ENCODE measurements at regions not wholly inside any gene's neighbourhood (a gene's known extent, or its start where the extent isn't known, plus 50 kb on each side); places are given as distances from the start of the nearest gene placed in this dataset.

- Histone ChIP-seq H3K36me3 (ENCODE audit: insufficient read depth) (no peaks in the 10 kb centered on the region), H3K9me2 (ENCODE audit: insufficient read depth) (no peaks in the 10 kb centered on the region), H3K4me1 (ENCODE audit: insufficient read depth) (0 out of 2 replicates have a peak, but pooled peaks cover 4% of the 10 kb centered on the region), H4K20me1 (replicated peaks; ENCODE audit: insufficient read depth) (no peaks in the 10 kb centered on the region), H3K4me2 (no peak overlapping the region), H2AFZ (no peak overlapping the region), H3K27ac (ENCODE audit: low read depth) (no peak overlapping the region), H3K4me3 (no peak overlapping the region), H3K79me2 (replicated peaks; ENCODE audit: insufficient read depth) (no peaks in the 10 kb centered on the region), H3F3A (replicated peaks; ENCODE audit: low read depth) (no peaks in the 10 kb centered on the region), H3K27me3 (ENCODE audit: insufficient read depth) (no peaks in the 10 kb centered on the region)
- TF ChIP-seq ZNF331 (CRISPR knock-in tag; IDR thresholded peaks at IDR 0.05; ENCODE audit: low read depth) (no peak), REST (IDR thresholded peaks at IDR 0.05; ENCODE audit: unreplicated experiment) (no peak), ZNF114 (CRISPR knock-in tag; IDR thresholded peaks at IDR 0.05) (no peak), CREB1 (CRISPR knock-in tag; IDR thresholded peaks at IDR 0.05; ENCODE audit: low read depth) (no peak), STAT1 (IDR thresholded peaks at IDR 0.05; ENCODE audit: unreplicated experiment) (no peak), EZH2phosphoT487 (IDR thresholded peaks at IDR 0.05; ENCODE audit: unreplicated experiment) (no peak), ETS1 (IDR thresholded peaks at IDR 0.05) (no peak), EZH2 (IDR thresholded peaks at IDR 0.05; ENCODE audit: low read depth, unreplicated experiment) (no peak), NANOG (IDR thresholded peaks at IDR 0.05; ENCODE audit: borderline replicate concordance) (no peak), POLR2AphosphoS5 (IDR thresholded peaks at IDR 0.05; ENCODE audit: low read depth) (no peak), JUNB (IDR thresholded peaks at IDR 0.05; ENCODE audit: unreplicated experiment) (no peak)
- TF ChIP-seq, protein P1, sequence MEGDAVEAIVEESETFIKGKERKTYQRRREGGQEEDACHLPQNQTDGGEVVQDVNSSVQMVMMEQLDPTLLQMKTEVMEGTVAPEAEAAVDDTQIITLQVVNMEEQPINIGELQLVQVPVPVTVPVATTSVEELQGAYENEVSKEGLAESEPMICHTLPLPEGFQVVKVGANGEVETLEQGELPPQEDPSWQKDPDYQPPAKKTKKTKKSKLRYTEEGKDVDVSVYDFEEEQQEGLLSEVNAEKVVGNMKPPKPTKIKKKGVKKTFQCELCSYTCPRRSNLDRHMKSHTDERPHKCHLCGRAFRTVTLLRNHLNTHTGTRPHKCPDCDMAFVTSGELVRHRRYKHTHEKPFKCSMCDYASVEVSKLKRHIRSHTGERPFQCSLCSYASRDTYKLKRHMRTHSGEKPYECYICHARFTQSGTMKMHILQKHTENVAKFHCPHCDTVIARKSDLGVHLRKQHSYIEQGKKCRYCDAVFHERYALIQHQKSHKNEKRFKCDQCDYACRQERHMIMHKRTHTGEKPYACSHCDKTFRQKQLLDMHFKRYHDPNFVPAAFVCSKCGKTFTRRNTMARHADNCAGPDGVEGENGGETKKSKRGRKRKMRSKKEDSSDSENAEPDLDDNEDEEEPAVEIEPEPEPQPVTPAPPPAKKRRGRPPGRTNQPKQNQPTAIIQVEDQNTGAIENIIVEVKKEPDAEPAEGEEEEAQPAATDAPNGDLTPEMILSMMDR (conservative IDR thresholded peaks at IDR 0.05; ENCODE audit: low read depth in 2 of 2), result no peak
- TF ChIP-seq, protein P2, sequence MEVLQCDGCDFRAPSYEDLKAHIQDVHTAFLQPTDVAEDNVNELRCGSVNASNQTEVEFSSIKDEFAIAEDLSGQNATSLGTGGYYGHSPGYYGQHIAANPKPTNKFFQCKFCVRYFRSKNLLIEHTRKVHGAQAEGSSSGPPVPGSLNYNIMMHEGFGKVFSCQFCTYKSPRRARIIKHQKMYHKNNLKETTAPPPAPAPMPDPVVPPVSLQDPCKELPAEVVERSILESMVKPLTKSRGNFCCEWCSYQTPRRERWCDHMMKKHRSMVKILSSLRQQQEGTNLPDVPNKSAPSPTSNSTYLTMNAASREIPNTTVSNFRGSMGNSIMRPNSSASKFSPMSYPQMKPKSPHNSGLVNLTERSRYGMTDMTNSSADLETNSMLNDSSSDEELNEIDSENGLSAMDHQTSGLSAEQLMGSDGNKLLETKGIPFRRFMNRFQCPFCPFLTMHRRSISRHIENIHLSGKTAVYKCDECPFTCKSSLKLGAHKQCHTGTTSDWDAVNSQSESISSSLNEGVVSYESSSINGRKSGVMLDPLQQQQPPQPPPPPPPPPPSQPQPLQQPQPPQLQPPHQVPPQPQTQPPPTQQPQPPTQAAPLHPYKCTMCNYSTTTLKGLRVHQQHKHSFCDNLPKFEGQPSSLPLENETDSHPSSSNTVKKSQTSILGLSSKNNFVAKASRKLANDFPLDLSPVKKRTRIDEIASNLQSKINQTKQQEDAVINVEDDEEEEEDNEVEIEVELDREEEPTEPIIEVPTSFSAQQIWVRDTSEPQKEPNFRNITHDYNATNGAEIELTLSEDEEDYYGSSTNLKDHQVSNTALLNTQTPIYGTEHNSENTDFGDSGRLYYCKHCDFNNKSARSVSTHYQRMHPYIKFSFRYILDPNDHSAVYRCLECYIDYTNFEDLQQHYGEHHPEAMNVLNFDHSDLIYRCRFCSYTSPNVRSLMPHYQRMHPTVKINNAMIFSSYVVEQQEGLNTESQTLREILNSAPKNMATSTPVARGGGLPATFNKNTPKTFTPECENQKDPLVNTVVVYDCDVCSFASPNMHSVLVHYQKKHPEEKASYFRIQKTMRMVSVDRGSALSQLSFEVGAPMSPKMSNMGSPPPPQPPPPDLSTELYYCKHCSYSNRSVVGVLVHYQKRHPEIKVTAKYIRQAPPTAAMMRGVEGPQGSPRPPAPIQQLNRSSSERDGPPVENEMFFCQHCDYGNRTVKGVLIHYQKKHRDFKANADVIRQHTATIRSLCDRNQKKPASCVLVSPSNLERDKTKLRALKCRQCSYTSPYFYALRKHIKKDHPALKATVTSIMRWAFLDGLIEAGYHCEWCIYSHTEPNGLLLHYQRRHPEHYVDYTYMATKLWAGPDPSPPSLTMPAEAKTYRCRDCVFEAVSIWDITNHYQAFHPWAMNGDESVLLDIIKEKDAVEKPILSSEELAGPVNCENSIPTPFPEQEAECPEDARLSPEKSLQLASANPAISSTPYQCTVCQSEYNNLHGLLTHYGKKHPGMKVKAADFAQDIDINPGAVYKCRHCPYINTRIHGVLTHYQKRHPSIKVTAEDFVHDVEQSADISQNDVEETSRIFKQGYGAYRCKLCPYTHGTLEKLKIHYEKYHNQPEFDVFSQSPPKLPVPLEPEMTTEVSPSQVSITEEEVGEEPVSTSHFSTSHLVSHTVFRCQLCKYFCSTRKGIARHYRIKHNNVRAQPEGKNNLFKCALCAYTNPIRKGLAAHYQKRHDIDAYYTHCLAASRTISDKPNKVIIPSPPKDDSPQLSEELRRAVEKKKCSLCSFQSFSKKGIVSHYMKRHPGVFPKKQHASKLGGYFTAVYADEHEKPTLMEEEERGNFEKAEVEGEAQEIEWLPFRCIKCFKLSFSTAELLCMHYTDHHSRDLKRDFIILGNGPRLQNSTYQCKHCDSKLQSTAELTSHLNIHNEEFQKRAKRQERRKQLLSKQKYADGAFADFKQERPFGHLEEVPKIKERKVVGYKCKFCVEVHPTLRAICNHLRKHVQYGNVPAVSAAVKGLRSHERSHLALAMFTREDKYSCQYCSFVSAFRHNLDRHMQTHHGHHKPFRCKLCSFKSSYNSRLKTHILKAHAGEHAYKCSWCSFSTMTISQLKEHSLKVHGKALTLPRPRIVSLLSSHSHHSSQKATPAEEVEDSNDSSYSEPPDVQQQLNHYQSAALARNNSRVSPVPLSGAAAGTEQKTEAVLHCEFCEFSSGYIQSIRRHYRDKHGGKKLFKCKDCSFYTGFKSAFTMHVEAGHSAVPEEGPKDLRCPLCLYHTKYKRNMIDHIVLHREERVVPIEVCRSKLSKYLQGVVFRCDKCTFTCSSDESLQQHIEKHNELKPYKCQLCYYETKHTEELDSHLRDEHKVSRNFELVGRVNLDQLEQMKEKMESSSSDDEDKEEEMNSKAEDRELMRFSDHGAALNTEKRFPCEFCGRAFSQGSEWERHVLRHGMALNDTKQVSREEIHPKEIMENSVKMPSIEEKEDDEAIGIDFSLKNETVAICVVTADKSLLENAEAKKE (CRISPR knock-in tag; IDR thresholded peaks at IDR 0.05), result no peak
- no peaks in the 10 kb centered on the region for H3K36me3 Mint-ChIP-seq (ENCODE audit: low read depth)
- DNase-seq (ENCODE audit: low spot score) (no peak), ATAC-seq (no peak)
- no peak overlapping the region for H3K4me3 Mint-ChIP-seq
- no peak overlapping the region; the same call in 1 of the 2 replicates for H3K27ac Mint-ChIP-seq
- no peaks in the 10 kb centered on the region for H3K27me3 Mint-ChIP-seq (ENCODE audit: insufficient read depth, low read depth, poor library complexity)
- H3K9me3 Mint-ChIP-seq, result no peaks in the 10 kb centered on the region
- peaks cover 6% of the 10 kb centered on the region; the same call in 2 of the 3 replicates for H3K4me1 Mint-ChIP-seq
Observed at GRCh38 chr7:125088555-125088954, 158.9 kb upstream of the POT1 start.

Measured in GM23338 (cell line).